ENCODE measurements at regions not wholly inside any gene's neighbourhood (a gene's known extent, or its start where the extent isn't known, plus 50 kb on each side); places are given as distances from the start of the nearest gene placed in this dataset.

GRCh38 chr5:15170173-15170572 lies 298.6 kb upstream of the ANKH start:
- TF ChIP-seq, protein P1, sequence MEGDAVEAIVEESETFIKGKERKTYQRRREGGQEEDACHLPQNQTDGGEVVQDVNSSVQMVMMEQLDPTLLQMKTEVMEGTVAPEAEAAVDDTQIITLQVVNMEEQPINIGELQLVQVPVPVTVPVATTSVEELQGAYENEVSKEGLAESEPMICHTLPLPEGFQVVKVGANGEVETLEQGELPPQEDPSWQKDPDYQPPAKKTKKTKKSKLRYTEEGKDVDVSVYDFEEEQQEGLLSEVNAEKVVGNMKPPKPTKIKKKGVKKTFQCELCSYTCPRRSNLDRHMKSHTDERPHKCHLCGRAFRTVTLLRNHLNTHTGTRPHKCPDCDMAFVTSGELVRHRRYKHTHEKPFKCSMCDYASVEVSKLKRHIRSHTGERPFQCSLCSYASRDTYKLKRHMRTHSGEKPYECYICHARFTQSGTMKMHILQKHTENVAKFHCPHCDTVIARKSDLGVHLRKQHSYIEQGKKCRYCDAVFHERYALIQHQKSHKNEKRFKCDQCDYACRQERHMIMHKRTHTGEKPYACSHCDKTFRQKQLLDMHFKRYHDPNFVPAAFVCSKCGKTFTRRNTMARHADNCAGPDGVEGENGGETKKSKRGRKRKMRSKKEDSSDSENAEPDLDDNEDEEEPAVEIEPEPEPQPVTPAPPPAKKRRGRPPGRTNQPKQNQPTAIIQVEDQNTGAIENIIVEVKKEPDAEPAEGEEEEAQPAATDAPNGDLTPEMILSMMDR (IDR thresholded peaks at IDR 0.05; ENCODE audit: poor library complexity): no peak
- TF ChIP-seq EZH2 (IDR thresholded peaks at IDR 0.05; ENCODE audit: borderline replicate concordance): no peak
